ENCODE measurements at regions not wholly inside any gene's neighbourhood (a gene's known extent, or its start where the extent isn't known, plus 50 kb on each side); places are given as distances from the start of the nearest gene placed in this dataset.

GRCh38 chr3:160159806-160160205 lies 65.4 kb upstream of the C3orf80 start:
- Histone ChIP-seq H3K27me3 (ENCODE audit: control insufficient read depth, insufficient read depth, low read length) (peaks cover 2% of the 10 kb centered on the region; the same call in 1 of the 2 replicates), H3K79me1 (ENCODE audit: low read depth in 1 of 2, low read length in 2 of 2) (no peaks in the 10 kb centered on the region), H3K18ac (ENCODE audit: low read depth, low read length) (no peak overlapping the region), H3K14ac (replicated peaks; ENCODE audit: low read depth, low read length) (no peak overlapping the region), H3K4ac (ENCODE audit: low read depth, low read length) (no peak overlapping the region), H3K4me2 (ENCODE audit: low read depth, low read length) (no peak overlapping the region), H2BK120ac (ENCODE audit: low read depth, low read length) (no peak overlapping the region), H3K27ac (ENCODE audit: insufficient read depth, low read length) (no peak overlapping the region), H3K9ac (ENCODE audit: low read depth, low read length) (no peak overlapping the region), H3K4me1 (ENCODE audit: control insufficient read depth, insufficient read depth, low read length) (no peaks in the 10 kb centered on the region), H3K4me3 (ENCODE audit: insufficient read depth, low read depth, low read length) (no peak overlapping the region), H2AFZ (replicated peaks; ENCODE audit: low read length, poor library complexity) (no peak overlapping the region), H2BK15ac (ENCODE audit: low read depth, low read length) (no peak overlapping the region), H3K9me3 (ENCODE audit: control insufficient read depth, insufficient read depth, low read length) (no peaks in the 10 kb centered on the region), H2AK5ac (ENCODE audit: low read depth, low read length) (no peak overlapping the region), H4K20me1 (ENCODE audit: insufficient read depth, low read length) (no peaks in the 10 kb centered on the region), H3K9me1 (ENCODE audit: insufficient read depth, low read length) (no peaks in the 10 kb centered on the region; the same call in 1 of the 2 replicates), H4K8ac (ENCODE audit: low read depth in 2 of 2, low read length in 2 of 2) (no peak overlapping the region), H3K56ac (ENCODE audit: extremely low read depth, insufficient read depth, low read length) (no peak overlapping the region), H3K23ac (ENCODE audit: low read depth, low read length) (no peak overlapping the region), H4K5ac (ENCODE audit: low read depth, low read length) (no peak overlapping the region), H2BK5ac (ENCODE audit: low read depth, low read length, poor library complexity, severe bottlenecking) (no peak overlapping the region), H2AK9ac (replicated peaks; ENCODE audit: low read depth, low read length, poor library complexity) (no peak overlapping the region), H3K36me3 (ENCODE audit: control insufficient read depth, insufficient read depth, low read length) (no peaks in the 10 kb centered on the region), H4K91ac (ENCODE audit: insufficient read depth, low read depth, low read length) (no peak overlapping the region), H2BK20ac (ENCODE audit: low read depth, low read length) (no peak overlapping the region)
- TF ChIP-seq RCOR1 (IDR thresholded peaks at IDR 0.05; ENCODE audit: insufficient replicate concordance, low read length) = no peak
- no peak for TF ChIP-seq MAZ (IDR thresholded peaks at IDR 0.05; ENCODE audit: borderline replicate concordance, low read depth, low read length)
- no peak for TF ChIP-seq POLR2A (IDR thresholded peaks at IDR 0.05; ENCODE audit: low read depth, low read length)
- TF ChIP-seq RFX5 (IDR thresholded peaks at IDR 0.05; ENCODE audit: low read depth, low read length) = no peak
- no peak for TF ChIP-seq ELK1 (IDR thresholded peaks at IDR 0.05; ENCODE audit: borderline replicate concordance, low read depth, low read length)
- no peak for TF ChIP-seq BHLHE40 (IDR thresholded peaks at IDR 0.05; ENCODE audit: low read depth, low read length)
- TF ChIP-seq MXI1 (IDR thresholded peaks at IDR 0.05; ENCODE audit: borderline replicate concordance, low read depth, low read length) = no peak
- no peak for TF ChIP-seq MAFK (IDR thresholded peaks at IDR 0.05; ENCODE audit: low read depth, low read length)
- no peak for TF ChIP-seq SMC3 (IDR thresholded peaks at IDR 0.05; ENCODE audit: low read depth, low read length)
- TF ChIP-seq RAD21 (IDR thresholded peaks at IDR 0.05; ENCODE audit: low read length) = no peak
- DNase-seq = no peak
- intact Hi-C loops (cut with micrococcal nuclease) = loop anchor here (5.0 kb wide), 4 partner anchors 52 to 327 kb away; no protein-coding TSS in a partner anchor
- WGBS, 2 experiments (ENCODE audit: extremely low coverage in 2 of 2, insufficient read length in 1 of 2) = no CpG with 5 or more reads among the region's 3 CpGs
- in situ Hi-C loops (cut with MboI; ENCODE audit: low sequenced_read_pairs) = loop anchor here (5.0 to 25.0 kb wide), 4 partner anchors 182 to 325 kb away; no protein-coding TSS in a partner anchor
- no TSS peak for BruUV-seq (replicated peaks)
- ATAC-seq (ENCODE audit: low read depth) = no peak
- ChIA-PET POLR2A (ENCODE audit: unreplicated experiment) (no interaction called here), CTCF (interaction anchor here (0.6 kb wide), 1 partner anchor 175 kb away, joined by 3 read pairs; no protein-coding TSS in a partner anchor)
- dilution Hi-C loops (cut with HindIII; ENCODE audit: low sequenced_read_pairs, unreplicated experiment) = no loop called here

Data from IMR-90 (cell line).